ENCODE measurements at regions not wholly inside any gene's neighbourhood (a gene's known extent, or its start where the extent isn't known, plus 50 kb on each side); places are given as distances from the start of the nearest gene placed in this dataset.

DNA sequence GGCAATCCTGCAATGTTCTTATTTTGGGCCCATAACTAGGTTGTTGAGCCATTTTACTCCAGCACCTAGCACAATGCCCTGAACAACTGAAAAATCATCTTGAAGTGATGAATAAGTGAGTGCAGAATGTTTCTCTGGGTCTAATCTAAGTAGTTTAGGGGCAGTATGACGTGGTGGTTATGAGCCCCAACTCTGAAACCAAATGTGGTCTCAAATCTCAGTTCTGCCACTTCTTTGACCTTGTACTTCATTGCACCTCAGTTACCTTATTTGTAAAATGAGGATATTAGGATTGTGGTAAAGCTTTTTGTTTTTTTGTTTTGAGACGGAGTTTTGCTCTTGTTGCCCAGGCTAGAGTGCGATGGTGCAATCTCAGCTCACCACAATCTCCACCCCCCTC, 80.9 kb upstream of the SNX2 start:
- TF ChIP-seq HDAC2 (CRISPR knock-in tag; IDR thresholded peaks at IDR 0.05) (no peak), POLR2A (IDR thresholded peaks at IDR 0.05; ENCODE audit: insufficient read depth in 1 of 2, low read depth in 2 of 2, low read length in 2 of 2) (no peak), ZNF282 (IDR thresholded peaks at IDR 0.05; ENCODE audit: partially characterized antibody) (no peak), ZNF597 (CRISPR knock-in tag; IDR thresholded peaks at IDR 0.05) (no peak), ESRRA (CRISPR knock-in tag; IDR thresholded peaks at IDR 0.05; ENCODE audit: low read depth) (no peak), SNRNP70 (IDR thresholded peaks at IDR 0.05; ENCODE audit: low read depth, low read length) (no peak), SOX5 (CRISPR knock-in tag; IDR thresholded peaks at IDR 0.05; ENCODE audit: borderline replicate concordance) (no peak), CTCF (CRISPR knock-in tag; IDR thresholded peaks at IDR 0.05) (no peak)
- TF ChIP-seq, protein P1, sequence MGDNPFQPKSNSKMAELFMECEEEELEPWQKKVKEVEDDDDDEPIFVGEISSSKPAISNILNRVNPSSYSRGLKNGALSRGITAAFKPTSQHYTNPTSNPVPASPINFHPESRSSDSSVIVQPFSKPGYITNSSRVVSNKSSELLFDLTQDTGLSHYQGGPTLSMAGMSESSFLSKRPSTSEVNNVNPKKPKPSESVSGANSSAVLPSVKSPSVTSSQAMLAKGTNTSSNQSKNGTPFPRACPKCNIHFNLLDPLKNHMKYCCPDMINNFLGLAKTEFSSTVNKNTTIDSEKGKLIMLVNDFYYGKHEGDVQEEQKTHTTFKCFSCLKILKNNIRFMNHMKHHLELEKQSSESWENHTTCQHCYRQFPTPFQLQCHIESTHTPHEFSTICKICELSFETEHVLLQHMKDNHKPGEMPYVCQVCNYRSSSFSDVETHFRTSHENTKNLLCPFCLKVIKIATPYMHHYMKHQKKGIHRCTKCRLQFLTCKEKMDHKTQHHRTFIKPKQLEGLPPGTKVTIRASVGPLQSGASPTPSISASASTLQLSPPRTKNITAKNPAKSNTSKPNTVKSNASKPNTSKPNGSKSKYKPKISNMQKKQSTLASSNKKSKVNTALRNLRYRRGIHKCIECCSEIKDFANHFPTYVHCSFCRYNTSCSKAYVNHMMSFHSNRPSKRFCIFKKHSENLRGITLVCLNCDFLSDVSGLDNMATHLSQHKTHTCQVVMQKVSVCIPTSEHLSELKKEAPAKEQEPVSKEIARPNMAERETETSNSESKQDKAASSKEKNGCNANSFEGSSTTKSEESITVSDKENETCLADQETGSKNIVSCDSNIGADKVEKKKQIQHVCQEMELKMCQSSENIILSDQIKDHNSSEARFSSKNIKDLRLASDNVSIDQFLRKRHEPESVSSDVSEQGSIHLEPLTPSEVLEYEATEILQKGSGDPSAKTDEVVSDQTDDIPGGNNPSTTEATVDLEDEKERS (CRISPR knock-in tag; IDR thresholded peaks at IDR 0.05) = no peak
- TF ChIP-seq, protein P2, sequence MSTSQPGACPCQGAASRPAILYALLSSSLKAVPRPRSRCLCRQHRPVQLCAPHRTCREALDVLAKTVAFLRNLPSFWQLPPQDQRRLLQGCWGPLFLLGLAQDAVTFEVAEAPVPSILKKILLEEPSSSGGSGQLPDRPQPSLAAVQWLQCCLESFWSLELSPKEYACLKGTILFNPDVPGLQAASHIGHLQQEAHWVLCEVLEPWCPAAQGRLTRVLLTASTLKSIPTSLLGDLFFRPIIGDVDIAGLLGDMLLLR (CRISPR knock-in tag; IDR thresholded peaks at IDR 0.05) = no peak
